ENCODE measurements at regions not wholly inside any gene's neighbourhood (a gene's known extent, or its start where the extent isn't known, plus 50 kb on each side); places are given as distances from the start of the nearest gene placed in this dataset.

DNA sequence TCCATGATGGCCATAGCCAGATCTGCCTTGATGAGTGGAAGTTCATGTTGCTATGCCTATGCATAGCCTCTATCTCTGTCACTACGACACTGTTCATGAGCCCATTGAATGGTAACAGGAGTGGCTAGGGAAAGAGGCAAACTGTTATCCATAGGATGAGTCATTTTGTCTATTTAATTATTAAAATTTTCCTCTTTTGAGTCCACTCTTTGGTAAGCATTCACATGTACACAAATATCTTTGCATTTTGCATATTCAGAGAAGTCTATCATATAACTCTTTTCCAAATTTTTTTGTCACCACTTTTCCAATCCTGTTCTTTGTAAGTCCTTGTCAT, 364.4 kb downstream of the KCNJ3 start:
- no peaks in the 10 kb centered on the region for H3K27me3 ChIP-seq
- no peak overlapping the region for H3K4me3 ChIP-seq
- 94 to 96% methylated on average over 1 of the region's 1 CpG for WGBS, 2 donors
- H3K4me1 ChIP-seq, result no peaks in the 10 kb centered on the region
- H3K27ac ChIP-seq, result no peak overlapping the region
- H3K9me3 ChIP-seq, result no peaks in the 10 kb centered on the region
- DNase-seq, result no peak
- TF ChIP-seq POLR2A (IDR thresholded peaks at IDR 0.05), result no peak
- TF ChIP-seq EP300 (IDR thresholded peaks at IDR 0.05), result no peak
- TF ChIP-seq CTCF (IDR thresholded peaks at IDR 0.05), result no peak
- no peak for TF ChIP-seq POLR2AphosphoS5 (IDR thresholded peaks at IDR 0.05)
- H3K36me3 ChIP-seq, result no peaks in the 10 kb centered on the region
- intact Hi-C loops (cut with DNase I), result no loop called here

DNA sequence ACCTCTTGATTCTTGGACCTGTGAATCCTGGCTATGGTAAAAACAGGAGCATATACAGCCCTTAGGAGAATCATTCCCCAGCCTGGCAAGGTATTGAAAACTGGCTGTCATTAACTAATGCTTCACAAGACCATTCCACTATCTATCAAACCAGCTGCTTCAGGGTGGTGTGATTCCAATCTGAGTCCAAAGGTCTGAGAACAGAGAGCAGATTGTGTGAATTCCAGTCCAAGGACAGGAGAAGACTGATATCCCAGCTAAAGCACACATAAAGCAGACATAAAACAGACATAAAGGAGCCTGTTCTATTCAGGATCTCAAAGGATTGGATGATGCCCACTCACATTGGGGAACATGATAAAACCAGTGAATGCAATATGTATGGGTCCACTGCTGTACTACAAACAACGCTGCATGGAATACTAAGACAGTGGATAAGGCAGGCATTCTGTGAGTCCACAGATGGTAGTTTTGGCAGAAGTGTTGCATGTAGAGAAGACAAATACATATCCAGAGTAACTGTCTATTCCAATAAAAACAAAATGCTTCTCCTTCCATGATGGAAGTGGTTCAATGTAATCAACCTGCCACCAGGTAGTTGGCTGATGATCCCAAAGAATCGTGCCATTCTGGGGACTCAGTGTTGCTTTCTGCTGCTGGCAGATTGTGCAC, 363.9 kb downstream of the KCNJ3 start:
- no peak for TF ChIP-seq CTCF (IDR thresholded peaks at IDR 0.05)
- TF ChIP-seq POLR2A (IDR thresholded peaks at IDR 0.05), result no peak
- TF ChIP-seq EP300 (IDR thresholded peaks at IDR 0.05), result no peak
- TF ChIP-seq POLR2AphosphoS5 (IDR thresholded peaks at IDR 0.05), result no peak
- H3K4me1 ChIP-seq, result no peaks in the 10 kb centered on the region
- no peaks in the 10 kb centered on the region for H3K9me3 ChIP-seq
- H3K4me3 ChIP-seq, result no peak overlapping the region
- intact Hi-C loops (cut with DNase I), result no loop called here
- H3K27me3 ChIP-seq, result no peaks in the 10 kb centered on the region
- no peaks in the 10 kb centered on the region for H3K36me3 ChIP-seq
- WGBS, 2 donors, result 86 to 90% methylated on average over 2 of the region's 2 CpGs
- no peak overlapping the region for H3K27ac ChIP-seq
- DNase-seq, result no peak

GRCh38 chr2:155060896-155061295, 362.4 kb downstream of the KCNJ3 start:
- intact Hi-C loops (cut with DNase I), result no loop called here
- H3K36me3 ChIP-seq, result no peaks in the 10 kb centered on the region

DNA sequence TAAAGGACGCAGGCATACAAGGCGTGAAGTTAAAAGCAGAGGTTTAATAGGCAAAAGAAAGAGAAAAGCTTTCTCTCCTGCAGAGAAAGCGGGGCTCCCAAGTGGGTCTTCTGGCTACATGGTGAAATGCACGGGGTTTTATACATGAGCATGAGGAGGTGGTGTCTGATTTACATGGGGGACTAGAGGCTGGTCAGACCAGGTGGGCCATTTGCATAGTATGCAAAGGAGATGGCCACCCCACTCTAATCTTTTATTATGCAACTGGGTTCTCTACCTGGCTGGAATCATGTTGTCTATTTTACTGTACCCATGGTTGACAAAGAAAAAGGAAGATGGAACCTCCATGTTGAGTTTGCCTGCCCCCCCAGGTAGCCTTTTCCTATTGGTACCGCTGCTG, 356.2 kb downstream of the KCNJ3 start:
- intact Hi-C loops (cut with DNase I), result no loop called here
- Histone ChIP-seq H3K36me3 (no peaks in the 10 kb centered on the region), H3K27me3 (no peaks in the 10 kb centered on the region), H3K27ac (no peak overlapping the region), H3K4me1 (no peaks in the 10 kb centered on the region), H3K9me3 (no peaks in the 10 kb centered on the region), H3K4me3 (no peak overlapping the region)
- 80 to 89% methylated on average over 5 of the region's 5 CpGs for WGBS, 2 donors
- DNase-seq, result no peak
- no peak for TF ChIP-seq CTCF (IDR thresholded peaks at IDR 0.05)
- TF ChIP-seq EP300 (IDR thresholded peaks at IDR 0.05), result no peak
- TF ChIP-seq POLR2A (IDR thresholded peaks at IDR 0.05), result no peak
- no peak for TF ChIP-seq POLR2AphosphoS5 (IDR thresholded peaks at IDR 0.05)

More at GRCh38 chr2:155060896-155061295, 362.4 kb downstream of the KCNJ3 start:
- H3K4me1 ChIP-seq, result no peaks in the 10 kb centered on the region
- TF ChIP-seq POLR2A (IDR thresholded peaks at IDR 0.05) (no peak), EP300 (IDR thresholded peaks at IDR 0.05) (no peak), POLR2AphosphoS5 (IDR thresholded peaks at IDR 0.05) (no peak), CTCF (IDR thresholded peaks at IDR 0.05) (no peak)
- no peak for DNase-seq
- no peak overlapping the region for H3K4me3 ChIP-seq
- no peaks in the 10 kb centered on the region for H3K9me3 ChIP-seq
- no peak overlapping the region for H3K27ac ChIP-seq
- WGBS, 2 donors, result 88% methylated on average over 1 of the region's 1 CpG
- H3K27me3 ChIP-seq, result no peaks in the 10 kb centered on the region

DNA sequence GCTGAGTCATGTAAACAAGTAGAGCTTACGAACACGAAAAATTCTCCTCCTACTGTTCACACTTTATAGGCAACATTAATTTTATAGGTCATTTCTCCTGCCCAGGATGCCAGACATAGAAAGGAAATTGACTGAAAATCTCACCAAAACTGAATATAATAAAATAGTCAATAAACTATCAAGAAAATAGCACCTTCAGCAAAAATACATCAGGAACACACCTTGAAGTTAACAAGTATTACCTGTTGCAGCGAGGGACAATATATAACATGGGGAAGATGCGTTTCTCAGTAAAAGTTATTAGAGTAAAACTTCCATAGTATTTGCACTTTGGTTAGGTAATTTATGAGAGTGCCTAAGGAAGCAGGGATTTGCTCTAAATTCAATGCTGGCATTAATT, 344.6 kb downstream of the KCNJ3 start:
- DNase-seq, result no peak

More for the DNA sequence above, 344.6 kb downstream of the KCNJ3 start:
- H3K4me3 ChIP-seq, result no peak overlapping the region
- no peaks in the 10 kb centered on the region for H3K4me1 ChIP-seq
- intact Hi-C loops (cut with DNase I), result no loop called here
- H3K9me3 ChIP-seq, result no peaks in the 10 kb centered on the region
- no peaks in the 10 kb centered on the region for H3K36me3 ChIP-seq
- TF ChIP-seq POLR2AphosphoS5 (IDR thresholded peaks at IDR 0.05) (no peak), CTCF (IDR thresholded peaks at IDR 0.05) (no peak), EP300 (IDR thresholded peaks at IDR 0.05) (no peak), POLR2A (IDR thresholded peaks at IDR 0.05) (no peak)
- H3K27ac ChIP-seq, result no peak overlapping the region
- 74 to 82% methylated on average over 4 of the region's 4 CpGs for WGBS, 2 donors
- no peaks in the 10 kb centered on the region for H3K27me3 ChIP-seq

All from sigmoid colon (tissue), 6 donors.